Inflammatory macrophage treated with lipopolysaccharide for 1 hour (primary cell): ENCODE measurements at regions not wholly inside any gene's neighbourhood (a gene's known extent, or its start where the extent isn't known, plus 50 kb on each side); places are given as distances from the start of the nearest gene placed in this dataset.
"Not testable (repeated sequence)": the region's sequence is repeated elsewhere in the genome, so short reads cannot be mapped to it uniquely, and the experiment has no call there.

Experiments
- DNase-seq, 2 donors: peaks; one replicate each; pipeline ENCODE4 v3.0.0-alpha.2; 2020 to 2022

GRCh38 chr3:190983875-190984274 is 121.4 kb upstream of the GMNC start:
- DNase-seq, result no peak

DNA sequence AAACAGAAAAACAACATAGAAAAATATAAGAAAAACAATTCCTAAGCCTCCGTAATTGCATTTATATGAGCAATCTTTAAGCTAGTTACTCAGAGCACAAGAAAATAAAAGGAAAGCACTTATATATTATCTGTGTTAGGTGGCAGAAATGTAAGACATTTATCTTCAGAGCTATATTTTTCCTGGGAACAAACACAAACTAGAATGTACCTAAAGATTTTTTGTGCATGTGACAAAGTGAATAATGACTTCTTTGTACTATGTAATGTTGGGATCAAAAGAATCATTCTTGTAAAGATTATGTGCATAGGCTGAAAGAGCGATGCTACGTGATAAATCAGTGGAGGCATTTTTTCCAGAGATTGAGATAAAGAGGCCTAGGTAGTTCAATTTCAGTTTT is 111.3 kb upstream of the GMNC start:
- no peak for DNase-seq

GRCh38 chr3:190972840-190973270 is 110.4 kb upstream of the GMNC start:
- no peak for DNase-seq

GRCh38 chr3:190972196-190972595 is 109.7 kb upstream of the GMNC start:
- DNase-seq, result no peak

- no peak for DNase-seq
Observed at GRCh38 chr3:190970560-190970959, 108.1 kb upstream of the GMNC start.

DNA sequence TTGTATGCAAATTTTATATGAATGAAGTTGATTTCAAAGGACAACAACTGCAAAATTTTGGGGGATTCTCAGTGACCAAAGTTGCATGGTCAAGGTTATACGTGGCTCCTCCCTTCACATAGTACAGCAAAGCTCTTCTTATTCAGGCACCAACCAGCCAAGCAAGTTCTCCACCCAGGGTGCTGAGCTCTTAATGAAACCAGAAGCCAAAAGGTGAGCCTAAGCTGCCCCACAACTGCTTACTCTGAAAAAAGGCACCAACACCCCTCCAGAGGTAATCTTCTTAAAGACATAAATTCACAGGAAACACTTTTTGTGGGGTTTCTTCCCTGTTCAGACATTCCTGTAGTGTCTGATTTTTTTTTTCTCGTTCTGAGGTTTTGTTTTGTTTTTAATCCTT is 106.1 kb upstream of the GMNC start:
- no peak for DNase-seq

- not testable (repeated sequence) for DNase-seq
Observed at GRCh38 chr3:190964931-190965330, 102.4 kb upstream of the GMNC start.

DNA sequence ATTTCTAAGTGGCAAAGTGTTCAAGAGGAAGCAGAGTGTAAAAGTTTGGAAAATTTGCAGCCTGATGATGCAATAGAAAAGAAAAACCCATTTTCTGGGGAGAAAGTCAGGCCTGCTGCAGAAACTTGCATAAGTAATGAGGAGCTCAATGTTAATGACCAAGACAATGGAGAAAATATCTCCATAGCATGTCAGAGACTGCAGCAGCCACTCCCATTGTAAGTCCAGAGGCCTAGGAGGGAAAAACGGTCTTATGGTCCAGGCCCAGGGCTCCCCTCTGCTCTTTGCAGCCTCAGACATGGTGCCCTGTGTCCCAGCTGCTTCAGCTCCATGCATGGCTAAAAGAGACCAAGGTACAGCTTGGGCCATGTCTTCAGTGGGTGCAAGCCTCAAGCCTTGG is 96.6 kb upstream of the GMNC start:
- no peak for DNase-seq

GRCh38 chr3:190941694-190942260 is 79.3 kb upstream of the GMNC start:
- no peak for DNase-seq

- not testable (repeated sequence) for DNase-seq
Observed at GRCh38 chr3:190934616-190935015, 72.1 kb upstream of the GMNC start.

- DNase-seq, result no peak
Observed at GRCh38 chr3:190926619-190927018, 64.1 kb upstream of the GMNC start.

DNA sequence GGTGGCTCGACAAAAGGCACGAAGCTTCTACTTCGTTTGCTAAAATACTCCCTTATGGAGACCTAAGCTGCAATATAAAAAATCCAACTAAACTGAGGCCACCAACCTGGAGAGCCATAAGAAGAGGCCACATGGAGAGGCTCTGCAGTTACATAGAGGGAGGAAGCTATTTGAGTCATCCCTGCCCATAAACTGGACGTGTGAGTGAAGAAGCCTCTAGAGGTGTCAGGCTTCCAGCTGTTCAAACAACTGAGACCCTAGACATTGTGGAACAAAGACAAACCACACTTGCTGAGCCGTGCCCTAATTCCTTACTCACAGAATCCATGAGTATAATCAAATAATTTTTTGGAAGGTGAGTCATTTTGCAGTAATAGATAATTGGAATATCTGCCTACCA is 50.2 kb upstream of the GMNC start:
- DNase-seq, result no peak
